ENCODE measurements at regions not wholly inside any gene's neighbourhood (a gene's known extent, or its start where the extent isn't known, plus 50 kb on each side); places are given as distances from the start of the nearest gene placed in this dataset.

DNA sequence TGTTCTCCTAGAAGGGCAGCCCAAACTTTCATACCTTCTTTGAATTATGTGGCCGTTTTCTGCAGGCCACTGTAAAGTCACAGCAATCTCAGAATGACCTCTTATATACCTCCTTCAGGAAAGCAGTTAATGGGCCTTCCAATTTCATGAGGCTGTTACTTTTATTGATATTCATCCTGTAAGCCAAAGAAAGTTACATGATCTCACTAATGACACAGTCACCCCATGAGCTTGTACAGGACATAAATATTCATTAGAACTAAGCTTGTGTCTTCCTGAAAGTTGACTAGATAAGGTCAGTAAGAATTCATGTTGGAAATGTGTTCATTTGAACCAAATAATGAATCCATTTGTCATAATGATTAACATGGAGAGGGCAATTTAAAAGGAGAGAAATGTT is 283.1 kb upstream of the NWD2 start:
- Histone ChIP-seq H3K9ac (ENCODE audit: low read depth, low read length) (no peak overlapping the region), H3K9me3 (ENCODE audit: insufficient read depth, low read depth, low read length) (no peaks in the 10 kb centered on the region), H3K4me1 (ENCODE audit: insufficient read depth, low read length) (no peaks in the 10 kb centered on the region), H3K36me3 (ENCODE audit: insufficient read depth, low read length) (no peaks in the 10 kb centered on the region), H3K27me3 (ENCODE audit: insufficient read depth, low read length) (no peaks in the 10 kb centered on the region), H3K27ac (ENCODE audit: low read depth, low read length) (no peak overlapping the region), H3K4me3 (ENCODE audit: low read length) (no peak overlapping the region)
- WGBS: 93% methylated on average over 1 of the region's 1 CpG

GRCh38 chr4:36966756-36967460 is 277.6 kb upstream of the NWD2 start:
- no peaks in the 10 kb centered on the region for H3K9me3 ChIP-seq (ENCODE audit: insufficient read depth, low read depth, low read length)
- WGBS: 93% methylated on average over 2 of the region's 2 CpGs
- H3K4me3 ChIP-seq (ENCODE audit: low read length): no peak overlapping the region
- H3K4me1 ChIP-seq (ENCODE audit: insufficient read depth, low read length): no peaks in the 10 kb centered on the region
- H3K9ac ChIP-seq (ENCODE audit: low read depth, low read length): no peak overlapping the region
- no peak overlapping the region for H3K27ac ChIP-seq (ENCODE audit: low read depth, low read length)
- no peaks in the 10 kb centered on the region for H3K27me3 ChIP-seq (ENCODE audit: insufficient read depth, low read length)
- no peaks in the 10 kb centered on the region for H3K36me3 ChIP-seq (ENCODE audit: insufficient read depth, low read length)

DNA sequence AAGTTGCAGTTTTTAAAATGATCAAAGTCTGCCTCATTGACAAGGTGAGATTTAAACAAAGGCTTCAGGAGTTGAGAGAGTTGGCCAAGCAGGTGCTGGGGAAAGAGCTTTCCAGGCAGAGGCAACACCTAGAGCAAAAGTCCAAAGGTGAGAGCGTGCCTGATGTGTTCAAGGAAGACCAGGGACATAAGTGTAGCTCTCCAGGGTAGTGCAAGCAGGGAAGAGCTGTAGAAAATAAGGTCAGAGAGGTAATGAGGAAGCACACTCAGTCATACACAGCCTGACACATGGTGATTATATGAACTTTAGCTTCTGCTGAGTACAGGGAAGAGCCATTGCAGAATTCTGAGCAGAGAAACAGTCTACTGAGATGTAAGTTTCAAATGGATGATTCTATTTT is 265.0 kb upstream of the NWD2 start:
- Histone ChIP-seq H3K9me3 (ENCODE audit: insufficient read depth, low read depth, low read length) (no peaks in the 10 kb centered on the region), H3K4me3 (ENCODE audit: low read length) (no peak overlapping the region), H3K27me3 (ENCODE audit: insufficient read depth, low read length) (no peaks in the 10 kb centered on the region), H3K27ac (ENCODE audit: low read depth, low read length) (no peak overlapping the region), H3K36me3 (ENCODE audit: insufficient read depth, low read length) (no peaks in the 10 kb centered on the region), H3K4me1 (ENCODE audit: insufficient read depth, low read length) (no peaks in the 10 kb centered on the region), H3K9ac (ENCODE audit: low read depth, low read length) (no peak overlapping the region)
- 92% methylated on average over 1 of the region's 1 CpG for WGBS

DNA sequence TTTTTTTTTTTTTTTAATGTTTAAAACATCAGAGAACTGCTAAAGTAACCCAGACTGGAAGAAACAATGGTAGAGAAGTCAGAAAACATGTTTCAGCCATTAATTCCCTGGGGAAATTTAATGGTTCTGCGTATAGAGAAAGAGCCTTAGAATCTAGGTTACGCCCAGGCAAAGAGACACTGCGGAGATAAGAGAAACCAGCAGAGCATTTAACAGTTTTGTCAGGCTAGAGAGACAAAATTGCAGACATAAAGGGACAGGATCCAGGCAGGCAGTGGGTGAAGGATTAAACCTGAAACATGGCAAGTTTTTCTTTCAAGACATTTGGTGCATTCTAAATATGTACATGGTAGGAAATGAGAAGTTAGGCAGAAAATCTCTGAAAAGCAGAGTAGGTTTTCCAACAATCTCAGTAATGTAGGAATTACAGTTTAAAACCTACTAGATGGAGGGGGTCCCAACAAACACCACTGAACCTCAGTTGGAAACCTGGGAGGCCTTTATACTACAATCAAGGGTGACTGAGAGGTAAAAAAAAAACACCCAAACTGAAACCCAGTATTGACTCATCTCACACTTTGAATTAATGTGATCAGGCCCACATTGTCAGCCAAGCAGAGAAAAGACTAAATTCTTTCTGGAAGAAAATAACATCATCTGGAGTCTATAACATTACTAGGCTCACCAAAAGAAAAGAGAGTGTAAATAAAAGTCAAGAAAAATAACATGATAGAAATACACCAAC is 254.2 kb upstream of the NWD2 start:
- 83% methylated on average over 3 of the region's 3 CpGs for WGBS
- Histone ChIP-seq H3K4me1 (ENCODE audit: insufficient read depth, low read length) (0 out of 2 replicates have a peak, but pooled peaks cover 2% of the 10 kb centered on the region), H3K36me3 (ENCODE audit: insufficient read depth, low read length) (no peaks in the 10 kb centered on the region), H3K4me3 (ENCODE audit: low read length) (no peak overlapping the region), H3K9me3 (ENCODE audit: insufficient read depth, low read depth, low read length) (no peaks in the 10 kb centered on the region), H3K27me3 (ENCODE audit: insufficient read depth, low read length) (no peaks in the 10 kb centered on the region), H3K9ac (ENCODE audit: low read depth, low read length) (no peak overlapping the region), H3K27ac (ENCODE audit: low read depth, low read length) (no peak overlapping the region)

DNA sequence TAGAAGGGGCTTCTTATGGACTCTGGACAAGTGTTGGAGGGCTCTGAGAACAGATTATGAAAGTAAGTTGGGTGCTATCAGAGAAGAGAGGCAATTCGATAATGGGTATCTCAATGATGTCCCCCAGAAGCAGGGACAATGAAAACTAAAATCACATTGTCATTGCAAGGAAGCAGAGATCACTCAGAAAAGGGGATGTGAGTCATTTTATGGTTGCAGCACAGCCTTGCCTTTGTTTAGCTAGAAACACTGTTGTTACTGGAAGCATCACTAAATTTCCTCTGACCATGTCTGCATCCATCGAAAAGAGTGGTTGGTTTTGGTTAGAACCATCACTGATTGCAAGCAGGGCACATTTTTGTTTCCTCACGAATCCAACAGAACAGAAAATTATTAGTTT is 246.8 kb upstream of the NWD2 start:
- H3K9me3 ChIP-seq (ENCODE audit: insufficient read depth, low read depth, low read length): no peaks in the 10 kb centered on the region
- H3K9ac ChIP-seq (ENCODE audit: low read depth, low read length): no peak overlapping the region
- H3K27me3 ChIP-seq (ENCODE audit: insufficient read depth, low read length): no peaks in the 10 kb centered on the region
- peaks cover 3% of the 10 kb centered on the region; the same call in 1 of the 2 replicates for H3K4me1 ChIP-seq (ENCODE audit: insufficient read depth, low read length)
- no peak overlapping the region for H3K27ac ChIP-seq (ENCODE audit: low read depth, low read length)
- H3K4me3 ChIP-seq (ENCODE audit: low read length): no peak overlapping the region
- 94% methylated on average over 3 of the region's 3 CpGs for WGBS
- H3K36me3 ChIP-seq (ENCODE audit: insufficient read depth, low read length): no peaks in the 10 kb centered on the region

- Histone ChIP-seq H3K27me3 (ENCODE audit: insufficient read depth, low read length) (no peaks in the 10 kb centered on the region), H3K9me3 (ENCODE audit: insufficient read depth, low read depth, low read length) (no peaks in the 10 kb centered on the region), H3K4me1 (ENCODE audit: insufficient read depth, low read length) (peaks cover 3% of the 10 kb centered on the region; the same call in 1 of the 2 replicates), H3K27ac (ENCODE audit: low read depth, low read length) (no peak overlapping the region), H3K36me3 (ENCODE audit: insufficient read depth, low read length) (no peaks in the 10 kb centered on the region), H3K4me3 (ENCODE audit: low read length) (no peak overlapping the region), H3K9ac (ENCODE audit: low read depth, low read length) (no peak overlapping the region)
- WGBS: 91% methylated on average over 1 of the region's 2 CpGs
Observed at GRCh38 chr4:37000281-37000680, 244.3 kb upstream of the NWD2 start.

- Histone ChIP-seq H3K4me1 (ENCODE audit: insufficient read depth, low read length) (peaks cover 3% of the 10 kb centered on the region; the same call in 1 of the 2 replicates), H3K4me3 (ENCODE audit: low read length) (no peak overlapping the region), H3K9me3 (ENCODE audit: insufficient read depth, low read depth, low read length) (no peaks in the 10 kb centered on the region), H3K27me3 (ENCODE audit: insufficient read depth, low read length) (no peaks in the 10 kb centered on the region), H3K27ac (ENCODE audit: low read depth, low read length) (no peak overlapping the region), H3K36me3 (ENCODE audit: insufficient read depth, low read length) (no peaks in the 10 kb centered on the region), H3K9ac (ENCODE audit: low read depth, low read length) (no peak overlapping the region)
- 97% methylated on average over 29 of the region's 30 CpGs for WGBS
Observed at GRCh38 chr4:37001688-37002436, 242.7 kb upstream of the NWD2 start.

- Histone ChIP-seq H3K27ac (ENCODE audit: low read depth, low read length) (no peak overlapping the region), H3K9me3 (ENCODE audit: insufficient read depth, low read depth, low read length) (peaks cover 5% of the 10 kb centered on the region), H3K9ac (ENCODE audit: low read depth, low read length) (no peak overlapping the region), H3K27me3 (ENCODE audit: insufficient read depth, low read length) (no peaks in the 10 kb centered on the region), H3K36me3 (ENCODE audit: insufficient read depth, low read length) (no peaks in the 10 kb centered on the region), H3K4me1 (ENCODE audit: insufficient read depth, low read length) (peaks cover 3% of the 10 kb centered on the region; the same call in 1 of the 2 replicates), H3K4me3 (ENCODE audit: low read length) (no peak overlapping the region)
- WGBS: 84% methylated on average over 2 of the region's 2 CpGs
Observed at GRCh38 chr4:37002625-37003024, 241.9 kb upstream of the NWD2 start.

DNA sequence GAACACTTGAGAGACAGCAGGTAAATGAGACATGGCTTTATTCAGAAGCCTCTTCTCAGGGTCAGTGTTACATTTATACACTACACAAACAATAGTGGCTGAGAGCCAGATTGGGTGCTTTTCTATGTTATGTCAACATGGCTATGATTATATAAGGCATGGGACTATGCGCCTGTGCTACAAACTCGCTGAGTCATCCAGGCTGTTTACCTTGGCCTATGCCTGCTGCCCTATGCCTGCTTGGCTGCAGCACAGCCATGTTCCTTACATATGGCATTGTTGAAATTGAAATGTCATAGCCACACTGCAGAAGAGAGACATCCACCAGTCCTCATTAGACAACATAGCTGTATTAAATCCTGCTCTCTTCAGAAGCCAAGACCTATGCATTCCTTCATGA is 236.3 kb upstream of the NWD2 start:
- no peak overlapping the region for H3K27ac ChIP-seq (ENCODE audit: low read depth, low read length)

GRCh38 chr4:37014584-37014983 is 230.0 kb upstream of the NWD2 start:
- no peak overlapping the region for H3K27ac ChIP-seq (ENCODE audit: low read depth, low read length)
- no peak overlapping the region for H3K9ac ChIP-seq (ENCODE audit: low read depth, low read length)
- H3K9me3 ChIP-seq (ENCODE audit: insufficient read depth, low read depth, low read length): no peaks in the 10 kb centered on the region
- H3K4me1 ChIP-seq (ENCODE audit: insufficient read depth, low read length): no peaks in the 10 kb centered on the region
- no peaks in the 10 kb centered on the region for H3K27me3 ChIP-seq (ENCODE audit: insufficient read depth, low read length)
- no peaks in the 10 kb centered on the region for H3K36me3 ChIP-seq (ENCODE audit: insufficient read depth, low read length)
- H3K4me3 ChIP-seq (ENCODE audit: low read length): no peak overlapping the region

More for the DNA sequence above, 236.3 kb upstream of the NWD2 start:
- Histone ChIP-seq H3K27me3 (ENCODE audit: insufficient read depth, low read length) (no peaks in the 10 kb centered on the region), H3K9me3 (ENCODE audit: insufficient read depth, low read depth, low read length) (peaks cover 17% of the 10 kb centered on the region), H3K4me1 (ENCODE audit: insufficient read depth, low read length) (no peaks in the 10 kb centered on the region), H3K36me3 (ENCODE audit: insufficient read depth, low read length) (no peaks in the 10 kb centered on the region), H3K9ac (ENCODE audit: low read depth, low read length) (no peak overlapping the region), H3K4me3 (ENCODE audit: low read length) (no peak overlapping the region)
- WGBS: 96% methylated on average over 2 of the region's 2 CpGs

GRCh38 chr4:37015391-37015790 is 229.2 kb upstream of the NWD2 start:
- WGBS: 95% methylated on average over 2 of the region's 2 CpGs
- no peaks in the 10 kb centered on the region for H3K27me3 ChIP-seq (ENCODE audit: insufficient read depth, low read length)
- H3K36me3 ChIP-seq (ENCODE audit: insufficient read depth, low read length): no peaks in the 10 kb centered on the region
- no peak overlapping the region for H3K27ac ChIP-seq (ENCODE audit: low read depth, low read length)
- H3K9me3 ChIP-seq (ENCODE audit: insufficient read depth, low read depth, low read length): no peaks in the 10 kb centered on the region
- no peak overlapping the region for H3K4me3 ChIP-seq (ENCODE audit: low read length)
- no peak overlapping the region for H3K9ac ChIP-seq (ENCODE audit: low read depth, low read length)
- no peaks in the 10 kb centered on the region for H3K4me1 ChIP-seq (ENCODE audit: insufficient read depth, low read length)

All from HUES64 (cell line).